ENCODE measurements at regions not wholly inside any gene's neighbourhood (a gene's known extent, or its start where the extent isn't known, plus 50 kb on each side); places are given as distances from the start of the nearest gene placed in this dataset.

- intact Hi-C loops (cut with micrococcal nuclease; ENCODE audit: unreplicated experiment), result no loop called here
- H3K36me3 ChIP-seq (ENCODE audit: control insufficient read depth, insufficient read depth, low read length), result no peaks in the 10 kb centered on the region
- no peaks in the 10 kb centered on the region for H3K4me1 ChIP-seq (ENCODE audit: control insufficient read depth, insufficient read depth, low read length)
- CTCF ChIA-PET, result no interaction called here
- no peaks in the 10 kb centered on the region for H3K27me3 ChIP-seq (ENCODE audit: control insufficient read depth, insufficient read depth, low read length)
- no TSS peak for BruUV-seq (replicated peaks)
- ATAC-seq (no peak), DNase-seq (ENCODE audit: low read depth, low spot score) (no peak)
- TF ChIP-seq POLR2AphosphoS5 (IDR thresholded peaks at IDR 0.05; ENCODE audit: low read depth, low read length), result no peak
- TF ChIP-seq REST (IDR thresholded peaks at IDR 0.05; ENCODE audit: insufficient read depth in 1 of 2, low read depth in 2 of 2, low read length in 1 of 2), result no peak
- TF ChIP-seq TCF7L2 (IDR thresholded peaks at IDR 0.05; ENCODE audit: low read depth, low read length), result no peak
- no peak for TF ChIP-seq SIN3A (IDR thresholded peaks at IDR 0.05; ENCODE audit: borderline replicate concordance, insufficient read depth, low read depth, low read length)
- TF ChIP-seq CTCF (IDR thresholded peaks at IDR 0.05), result no peak
- POLR2A ChIA-PET, result no interaction called here
- in situ Hi-C loops (cut with HindIII; ENCODE audit: low pct_unique_long_range_greater_than_20kb, low sequenced_read_pairs), result no loop called here
- H3K27ac ChIP-seq (ENCODE audit: low read length), result no peak overlapping the region
- no peak overlapping the region for H3K4me3 ChIP-seq (ENCODE audit: low read depth in 2 of 2, low read length in 2 of 2)
- no peaks in the 10 kb centered on the region for H3K9me3 ChIP-seq (ENCODE audit: control insufficient read depth, insufficient read depth, low read depth, low read length)
Measured at GRCh38 chr3:72615182-72615581, 233.1 kb downstream of the SHQ1 start.

GRCh38 chr3:72614394-72615074, 233.7 kb downstream of the SHQ1 start:
- ChIA-PET CTCF (no interaction called here), POLR2A (no interaction called here)
- H3K9me3 ChIP-seq (ENCODE audit: control insufficient read depth, insufficient read depth, low read depth, low read length), result no peaks in the 10 kb centered on the region
- no peak overlapping the region for H3K4me3 ChIP-seq (ENCODE audit: low read depth in 2 of 2, low read length in 2 of 2)
- ATAC-seq (no peak), DNase-seq (ENCODE audit: low read depth, low spot score) (no peak)
- no peaks in the 10 kb centered on the region for H3K27me3 ChIP-seq (ENCODE audit: control insufficient read depth, insufficient read depth, low read length)
- BruUV-seq (replicated peaks), result no TSS peak
- no peak overlapping the region for H3K27ac ChIP-seq (ENCODE audit: low read length)
- no peaks in the 10 kb centered on the region for H3K36me3 ChIP-seq (ENCODE audit: control insufficient read depth, insufficient read depth, low read length)
- intact Hi-C loops (cut with micrococcal nuclease; ENCODE audit: unreplicated experiment), result no loop called here
- in situ Hi-C loops (cut with HindIII; ENCODE audit: low pct_unique_long_range_greater_than_20kb, low sequenced_read_pairs), result no loop called here
- no peak for TF ChIP-seq REST (IDR thresholded peaks at IDR 0.05; ENCODE audit: insufficient read depth in 1 of 2, low read depth in 2 of 2, low read length in 1 of 2)
- no peak for TF ChIP-seq POLR2AphosphoS5 (IDR thresholded peaks at IDR 0.05; ENCODE audit: low read depth, low read length)
- TF ChIP-seq CTCF (IDR thresholded peaks at IDR 0.05), result no peak
- TF ChIP-seq TCF7L2 (IDR thresholded peaks at IDR 0.05; ENCODE audit: low read depth, low read length), result no peak
- no peak for TF ChIP-seq SIN3A (IDR thresholded peaks at IDR 0.05; ENCODE audit: borderline replicate concordance, insufficient read depth, low read depth, low read length)
- H3K4me1 ChIP-seq (ENCODE audit: control insufficient read depth, insufficient read depth, low read length), result no peaks in the 10 kb centered on the region
